HepG2 (cell line): ENCODE measurements at regions not wholly inside any gene's neighbourhood (a gene's known extent, or its start where the extent isn't known, plus 50 kb on each side); places are given as distances from the start of the nearest gene placed in this dataset.

Experiments used
- ATAC-seq: fragments of 200-7000 bp; cut with Tn5 transposase; 3 replicates; pipeline ENCODE4 v1.9.1; 2020; ENCODE audit warnings: mild to moderate bottlenecking, moderate library complexity
- BruUV-seq: library from RNA; stranded (reverse); fragments of 400-500 nt; replicated peaks from 2 replicates; lab custom pipeline; 2021; lab: Mats Ljungman, UMichigan
- CTCF ChIA-PET: fragments of 300-600 bp; formaldehyde crosslinking; extraction: SDS; loops from one replicate; lab custom pipeline; 2021; ENCODE audit warnings: low total read pairs, inconsistent platforms, low intra/inter-chr PET ratio; lab: Yijun Ruan, JAX
- POLR2A ChIA-PET: fragments of 350-600 bp; sonication (Branson Sonifier 250); formaldehyde crosslinking; loops from one replicate; lab custom pipeline; 2020; ENCODE audit warnings: antibody characterized with exemption, inconsistent platforms; lab: Yijun Ruan, JAX
- DNase-seq: peaks from one replicate; pipeline ENCODE4 v3.0.0-alpha.2; 2015; ENCODE audit warnings: low spot score
- FAIRE-seq: peaks from 3 replicates; lab custom pipeline; 2011; peaks lifted over from hg19 to GRCh38; lab: Jason Lieb, UNC
- H2AFZ ChIP-seq: one replicate; pipeline ENCODE4 v1.6.1; 2011; ENCODE audit warnings: low read length, inconsistent platforms
- H3K27ac ChIP-seq: fragments of 300-600 bp; 3 replicates; pipeline ENCODE4 v1.8.0; 2011; ENCODE audit warnings: mixed run types, mild to moderate bottlenecking, mixed read lengths, low read length, inconsistent platforms; ENCODE audit not compliant: insufficient read depth; ENCODE audit errors: extremely low read length
- H3K27me3 ChIP-seq, 2 experiments: fragments of 200-600 bp in 1 of 2; 2 replicates in 1 of 2; 3 replicates in 1 of 2; pipeline versions ENCODE4 v1.6.0 to v1.8.0; 2011; ENCODE audit warnings: low read length in 2 of 2, mild to moderate bottlenecking in 2 of 2, moderate library complexity in 2 of 2, inconsistent platforms in 1 of 2; ENCODE audit not compliant: insufficient read depth in 2 of 2, control insufficient read depth in 1 of 2
- H3K36me3 ChIP-seq, 2 experiments: fragments of 200-600 bp in 1 of 2; replicated peaks in 1 of 2; 2 replicates in 1 of 2; 3 replicates in 1 of 2; pipeline versions ENCODE4 v1.5.1 to v1.8.0; 2011; ENCODE audit warnings: low read length in 2 of 2, inconsistent platforms in 1 of 2; ENCODE audit not compliant: insufficient read depth in 2 of 2, control insufficient read depth in 1 of 2
- H3K4me1 ChIP-seq: 2 replicates; pipeline ENCODE4 v1.5.1; 2012; ENCODE audit warnings: low read length, inconsistent platforms; ENCODE audit not compliant: insufficient read depth
- H3K4me2 ChIP-seq: 2 replicates; pipeline ENCODE4 v1.6.0; 2011; ENCODE audit warnings: low read depth, low read length, inconsistent platforms
- H3K4me3 ChIP-seq, 3 experiments: fragments of 200-600 bp in 1 of 3; sonication (generic), shearing (Covaris generic) in 1 of 3; replicated peaks in 1 of 3; 2 replicates each; pipeline ENCODE4 v1.5.1; 2011 to 2016; ENCODE audit warnings: low read length in 3 of 3, inconsistent platforms in 2 of 3, low read depth in 2 of 3, mild to moderate bottlenecking in 2 of 3, control low read depth in 1 of 3, mixed read lengths in 1 of 3; ENCODE audit not compliant: insufficient read depth in 1 of 3
- H3K79me2 ChIP-seq: one replicate; pipeline ENCODE4 v1.6.1; 2011; ENCODE audit warnings: low read length, inconsistent platforms; ENCODE audit not compliant: insufficient read depth
- H3K9ac ChIP-seq: 2 replicates; pipeline ENCODE4 v1.6.0; 2011; ENCODE audit warnings: mild to moderate bottlenecking, low read depth, low read length, inconsistent platforms; ENCODE audit not compliant: insufficient read depth
- H3K9me3 ChIP-seq: 2 replicates; pipeline ENCODE4 v1.5.1; 2012; ENCODE audit warnings: mild to moderate bottlenecking, low read length
- H4K20me1 ChIP-seq: 2 replicates; pipeline ENCODE4 v1.6.0; 2011; ENCODE audit warnings: inconsistent platforms, mild to moderate bottlenecking, low read length, moderate library complexity; ENCODE audit not compliant: insufficient read depth
- GABPA ChIP-seq, 2 experiments: IDR thresholded peaks; 2 replicates each; pipeline ENCODE4 v1.6.1; 2011 to 2016; ENCODE audit warnings: low read depth in 2 of 2, low read length in 1 of 2, missing biosample characterization in 1 of 2, missing genetic modification characterization in 1 of 2
- GZF1 ChIP-seq: sonication (generic); formaldehyde crosslinking; IDR thresholded peaks from 2 replicates; pipeline ENCODE4 v1.5.1; 2020; ENCODE audit warnings: mild to moderate bottlenecking, missing genetic modification reagents
- HOXA3 ChIP-seq: sonication (generic); formaldehyde crosslinking; IDR thresholded peaks from 2 replicates; pipeline ENCODE4 v1.5.0; 2020; ENCODE audit warnings: missing genetic modification reagents
- POGZ ChIP-seq: sonication (generic); formaldehyde crosslinking; IDR thresholded peaks from 2 replicates; pipeline ENCODE4 v1.4.0; 2020; ENCODE audit warnings: mild to moderate bottlenecking, missing genetic modification reagents
- POLR2G ChIP-seq: fragments of 200-400 bp; formaldehyde crosslinking; IDR thresholded peaks from 2 replicates; pipeline ENCODE4 v1.6.1; 2018; ENCODE audit warnings: mild to moderate bottlenecking, low read depth, low read length, moderate library complexity
- SRSF9 ChIP-seq: fragments of 200-400 bp; formaldehyde crosslinking; IDR thresholded peaks from 2 replicates; pipeline ENCODE4 v1.6.1; 2018; ENCODE audit warnings: borderline replicate concordance, mild to moderate bottlenecking, low read depth, low read length; ENCODE audit not compliant: insufficient read depth, poor library complexity, severe bottlenecking
- TEAD2 ChIP-seq: sonication (generic); formaldehyde crosslinking; IDR thresholded peaks from 2 replicates; pipeline ENCODE4 v1.9.0; 2021; ENCODE audit warnings: missing genetic modification reagents
- U2AF2 ChIP-seq: fragments of 200-400 bp; formaldehyde crosslinking; IDR thresholded peaks from 2 replicates; pipeline ENCODE4 v1.6.1; 2017; ENCODE audit warnings: low read depth, mild to moderate bottlenecking, low read length
- ZNF263 ChIP-seq: sonication (generic); formaldehyde crosslinking; IDR thresholded peaks from 2 replicates; pipeline ENCODE4 v1.4.0; 2020; ENCODE audit warnings: missing genetic modification reagents
- ZNF501 ChIP-seq: sonication (generic); formaldehyde crosslinking; IDR thresholded peaks from 2 replicates; pipeline ENCODE4 v1.5.1; 2020; ENCODE audit warnings: mild to moderate bottlenecking, moderate library complexity, missing genetic modification reagents
- WGBS: methylation state at CpG from one replicate; pipeline ENCODE4 v1.1.6; 2017; ENCODE audit warnings: low lambda C conversion rate; 5-methylcytosine and 5-hydroxymethylcytosine counted together
- in situ Hi-C: cut with HindIII; loops from 2 replicates; pipeline ENCODE4 v1.10.0; 2017; ENCODE audit warnings: low pct_unique_long_range_greater_than_20kb; ENCODE audit not compliant: extremely low pct_ligation_motif_present
- intact Hi-C: fragments of 100-400 bp; cut with micrococcal nuclease; formaldehyde crosslinking; loops from one replicate; pipeline ENCODE4 v1.10.0; 2022; ENCODE audit not compliant: unreplicated experiment
- TF ChIP-seq, protein P1 (sequence below): sonication (generic); formaldehyde crosslinking; IDR thresholded peaks from 2 replicates; pipeline ENCODE4 v1.4.0; 2020; ENCODE audit warnings: missing genetic modification reagents
- TF ChIP-seq, protein P2 (sequence below): sonication (generic); formaldehyde crosslinking; IDR thresholded peaks from 2 replicates; pipeline ENCODE4 v1.5.1; 2020; ENCODE audit warnings: mild to moderate bottlenecking, missing genetic modification reagents, moderate library complexity
- TF ChIP-seq, protein P3 (sequence below): sonication (generic); formaldehyde crosslinking; IDR thresholded peaks from 2 replicates; pipeline ENCODE4 v1.5.0; 2020; ENCODE audit warnings: missing genetic modification reagents

DNA sequence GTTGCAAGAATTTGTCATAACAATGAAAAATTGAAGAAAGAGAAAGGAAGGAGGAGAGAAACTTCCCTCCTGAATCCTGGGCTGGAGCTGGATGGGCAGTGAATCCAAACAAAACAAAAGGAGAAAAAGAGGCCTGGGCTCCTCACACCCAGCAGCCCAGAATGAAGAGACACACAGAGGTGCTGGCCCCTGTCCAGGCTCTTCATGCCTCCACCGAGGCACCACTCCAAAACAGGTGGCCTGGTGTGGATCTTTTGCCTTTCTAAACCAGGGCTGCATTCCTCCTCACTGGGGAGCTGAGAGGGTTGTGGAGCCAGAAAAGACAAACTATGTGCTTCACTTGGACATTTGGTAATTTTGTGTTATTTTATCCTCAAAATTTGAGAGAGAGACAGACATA is 76.0 kb downstream of the FAM124B start:
- in situ Hi-C loops (no loop called here), intact Hi-C loops (no loop called here)
- H3K4me2 ChIP-seq = no peak overlapping the region
- no peak overlapping the region for H2AFZ ChIP-seq
- no peaks in the 10 kb centered on the region for H3K4me1 ChIP-seq
- peaks cover 0 to 20% of the 10 kb centered on the region in 2 experiments; a peak in 3 of 5 replicates for H3K27me3 ChIP-seq
- no peak overlapping the region for H3K9ac ChIP-seq
- BruUV-seq = no TSS peak
- no peak overlapping the region for H3K27ac ChIP-seq
- ChIA-PET CTCF (no interaction called here), POLR2A (no interaction called here)
- no peak for DNase-seq
- H3K4me3 ChIP-seq = no peak overlapping the region
- WGBS = 0% methylated on average over 1 of the region's 1 CpG
- no peak for FAIRE-seq
- no peaks in the 10 kb centered on the region for H3K79me2 ChIP-seq
- H4K20me1 ChIP-seq = no peaks in the 10 kb centered on the region
- ATAC-seq = no peak
- no peaks in the 10 kb centered on the region for H3K9me3 ChIP-seq
- H3K36me3 ChIP-seq = no peaks in the 10 kb centered on the region
- TF ChIP-seq, protein P1, sequence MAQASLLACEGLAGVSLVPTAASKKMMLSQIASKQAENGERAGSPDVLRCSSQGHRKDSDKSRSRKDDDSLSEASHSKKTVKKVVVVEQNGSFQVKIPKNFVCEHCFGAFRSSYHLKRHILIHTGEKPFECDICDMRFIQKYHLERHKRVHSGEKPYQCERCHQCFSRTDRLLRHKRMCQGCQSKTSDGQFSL (CRISPR knock-in tag) = no peak
- TF ChIP-seq, protein P2, sequence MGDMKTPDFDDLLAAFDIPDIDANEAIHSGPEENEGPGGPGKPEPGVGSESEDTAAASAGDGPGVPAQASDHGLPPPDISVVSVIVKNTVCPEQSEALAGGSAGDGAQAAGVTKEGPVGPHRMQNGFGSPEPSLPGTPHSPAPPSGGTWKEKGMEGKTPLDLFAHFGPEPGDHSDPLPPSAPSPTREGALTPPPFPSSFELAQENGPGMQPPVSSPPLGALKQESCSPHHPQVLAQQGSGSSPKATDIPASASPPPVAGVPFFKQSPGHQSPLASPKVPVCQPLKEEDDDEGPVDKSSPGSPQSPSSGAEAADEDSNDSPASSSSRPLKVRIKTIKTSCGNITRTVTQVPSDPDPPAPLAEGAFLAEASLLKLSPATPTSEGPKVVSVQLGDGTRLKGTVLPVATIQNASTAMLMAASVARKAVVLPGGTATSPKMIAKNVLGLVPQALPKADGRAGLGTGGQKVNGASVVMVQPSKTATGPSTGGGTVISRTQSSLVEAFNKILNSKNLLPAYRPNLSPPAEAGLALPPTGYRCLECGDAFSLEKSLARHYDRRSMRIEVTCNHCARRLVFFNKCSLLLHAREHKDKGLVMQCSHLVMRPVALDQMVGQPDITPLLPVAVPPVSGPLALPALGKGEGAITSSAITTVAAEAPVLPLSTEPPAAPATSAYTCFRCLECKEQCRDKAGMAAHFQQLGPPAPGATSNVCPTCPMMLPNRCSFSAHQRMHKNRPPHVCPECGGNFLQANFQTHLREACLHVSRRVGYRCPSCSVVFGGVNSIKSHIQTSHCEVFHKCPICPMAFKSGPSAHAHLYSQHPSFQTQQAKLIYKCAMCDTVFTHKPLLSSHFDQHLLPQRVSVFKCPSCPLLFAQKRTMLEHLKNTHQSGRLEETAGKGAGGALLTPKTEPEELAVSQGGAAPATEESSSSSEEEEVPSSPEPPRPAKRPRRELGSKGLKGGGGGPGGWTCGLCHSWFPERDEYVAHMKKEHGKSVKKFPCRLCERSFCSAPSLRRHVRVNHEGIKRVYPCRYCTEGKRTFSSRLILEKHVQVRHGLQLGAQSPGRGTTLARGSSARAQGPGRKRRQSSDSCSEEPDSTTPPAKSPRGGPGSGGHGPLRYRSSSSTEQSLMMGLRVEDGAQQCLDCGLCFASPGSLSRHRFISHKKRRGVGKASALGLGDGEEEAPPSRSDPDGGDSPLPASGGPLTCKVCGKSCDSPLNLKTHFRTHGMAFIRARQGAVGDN (CRISPR knock-in tag) = no peak
- TF ChIP-seq SRSF9 (no peak), U2AF2 (no peak), POLR2G (no peak), GZF1 (CRISPR knock-in tag) (no peak), TEAD2 (CRISPR knock-in tag) (no peak), HOXA3 (CRISPR knock-in tag) (no peak), ZNF263 (CRISPR knock-in tag) (no peak), ZNF501 (CRISPR knock-in tag) (no peak), GABPA (IDR thresholded peaks at IDR 0.05; ENCODE audit: low read depth, low read length) (no peak), GABPA (CRISPR knock-in tag; IDR thresholded peaks at IDR 0.05; ENCODE audit: low read depth) (no peak), POGZ (CRISPR knock-in tag) (no peak)
- TF ChIP-seq, protein P3, sequence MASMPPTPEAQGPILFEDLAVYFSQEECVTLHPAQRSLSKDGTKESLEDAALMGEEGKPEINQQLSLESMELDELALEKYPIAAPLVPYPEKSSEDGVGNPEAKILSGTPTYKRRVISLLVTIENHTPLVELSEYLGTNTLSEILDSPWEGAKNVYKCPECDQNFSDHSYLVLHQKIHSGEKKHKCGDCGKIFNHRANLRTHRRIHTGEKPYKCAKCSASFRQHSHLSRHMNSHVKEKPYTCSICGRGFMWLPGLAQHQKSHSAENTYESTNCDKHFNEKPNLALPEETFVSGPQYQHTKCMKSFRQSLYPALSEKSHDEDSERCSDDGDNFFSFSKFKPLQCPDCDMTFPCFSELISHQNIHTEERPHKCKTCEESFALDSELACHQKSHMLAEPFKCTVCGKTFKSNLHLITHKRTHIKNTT (CRISPR knock-in tag) = no peak
